ENCODE measurements at regions not wholly inside any gene's neighbourhood (a gene's known extent, or its start where the extent isn't known, plus 50 kb on each side); places are given as distances from the start of the nearest gene placed in this dataset.

DNA sequence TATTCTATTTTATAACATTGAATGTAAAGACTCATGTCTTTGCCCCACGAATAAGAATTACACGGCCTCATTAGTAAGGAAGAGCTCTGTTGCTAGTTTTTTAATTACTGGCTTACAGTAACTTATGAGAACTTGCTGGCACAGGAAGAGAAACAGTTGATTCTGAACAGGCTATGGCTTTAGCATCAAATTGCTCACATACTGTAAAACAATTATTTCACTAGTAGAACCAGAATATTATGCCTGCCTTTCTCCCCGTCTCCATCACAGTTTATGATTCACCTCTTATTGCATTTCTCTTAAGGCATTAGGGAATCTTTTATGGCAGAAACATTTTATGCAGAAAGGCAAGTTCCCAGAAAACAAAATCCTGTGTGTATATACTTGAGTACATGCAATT lies 126.1 kb downstream of the SPRY1 start:
- Mint-ChIP-seq H3K27me3 (ENCODE audit: unreplicated experiment) (no peaks in the 10 kb centered on the region), H3K36me3 (ENCODE audit: unreplicated experiment) (no peaks in the 10 kb centered on the region), H3K4me3 (ENCODE audit: unreplicated experiment) (no peak overlapping the region), H3K27ac (ENCODE audit: unreplicated experiment) (no peak overlapping the region), H3K9me3 (ENCODE audit: unreplicated experiment) (no peaks in the 10 kb centered on the region), H3K4me1 (ENCODE audit: low read depth, unreplicated experiment) (no peaks in the 10 kb centered on the region)
- TF ChIP-seq, protein P1, sequence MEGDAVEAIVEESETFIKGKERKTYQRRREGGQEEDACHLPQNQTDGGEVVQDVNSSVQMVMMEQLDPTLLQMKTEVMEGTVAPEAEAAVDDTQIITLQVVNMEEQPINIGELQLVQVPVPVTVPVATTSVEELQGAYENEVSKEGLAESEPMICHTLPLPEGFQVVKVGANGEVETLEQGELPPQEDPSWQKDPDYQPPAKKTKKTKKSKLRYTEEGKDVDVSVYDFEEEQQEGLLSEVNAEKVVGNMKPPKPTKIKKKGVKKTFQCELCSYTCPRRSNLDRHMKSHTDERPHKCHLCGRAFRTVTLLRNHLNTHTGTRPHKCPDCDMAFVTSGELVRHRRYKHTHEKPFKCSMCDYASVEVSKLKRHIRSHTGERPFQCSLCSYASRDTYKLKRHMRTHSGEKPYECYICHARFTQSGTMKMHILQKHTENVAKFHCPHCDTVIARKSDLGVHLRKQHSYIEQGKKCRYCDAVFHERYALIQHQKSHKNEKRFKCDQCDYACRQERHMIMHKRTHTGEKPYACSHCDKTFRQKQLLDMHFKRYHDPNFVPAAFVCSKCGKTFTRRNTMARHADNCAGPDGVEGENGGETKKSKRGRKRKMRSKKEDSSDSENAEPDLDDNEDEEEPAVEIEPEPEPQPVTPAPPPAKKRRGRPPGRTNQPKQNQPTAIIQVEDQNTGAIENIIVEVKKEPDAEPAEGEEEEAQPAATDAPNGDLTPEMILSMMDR (IDR thresholded peaks at IDR 0.05; ENCODE audit: partially characterized antibody, unreplicated experiment) = no peak
- no peak for DNase-seq

DNA sequence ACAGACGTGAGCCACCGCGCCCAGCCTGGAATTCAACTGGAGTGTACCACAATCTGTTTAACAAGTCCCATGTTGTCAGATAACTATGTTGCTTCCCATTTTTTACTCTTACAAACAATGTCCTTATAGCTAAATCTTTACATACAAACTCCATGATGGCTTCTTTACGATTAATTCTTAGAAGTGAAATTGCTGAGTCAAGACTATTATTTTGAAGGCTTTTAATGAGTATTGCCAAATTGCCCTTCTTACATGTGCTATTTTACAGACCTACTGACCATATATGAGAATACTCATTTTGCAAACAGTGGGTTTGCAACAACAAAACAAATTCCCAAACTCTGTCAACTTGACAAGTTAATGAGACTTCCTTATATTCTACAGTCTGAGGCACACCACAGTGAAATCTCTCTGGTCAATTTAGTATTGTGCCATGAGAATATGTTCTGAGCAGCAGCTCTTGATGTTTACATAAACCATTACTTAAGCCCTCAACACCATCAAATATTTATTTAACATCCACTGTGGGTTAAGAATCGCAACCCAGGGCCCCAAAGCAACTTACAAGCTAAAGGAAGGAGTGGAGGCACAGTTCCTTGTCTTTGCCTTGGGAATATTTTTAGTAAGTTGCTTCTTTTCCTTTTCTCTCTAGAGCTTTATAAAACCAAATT lies 128.5 kb downstream of the SPRY1 start:
- no peak for DNase-seq
- Mint-ChIP-seq H3K27ac (ENCODE audit: unreplicated experiment) (no peak overlapping the region), H3K4me3 (ENCODE audit: unreplicated experiment) (no peak overlapping the region), H3K36me3 (ENCODE audit: unreplicated experiment) (no peaks in the 10 kb centered on the region), H3K27me3 (ENCODE audit: unreplicated experiment) (no peaks in the 10 kb centered on the region), H3K4me1 (ENCODE audit: low read depth, unreplicated experiment) (peaks cover 3% of the 10 kb centered on the region), H3K9me3 (ENCODE audit: unreplicated experiment) (no peaks in the 10 kb centered on the region)
- TF ChIP-seq, protein P1 (IDR thresholded peaks at IDR 0.05; ENCODE audit: partially characterized antibody, unreplicated experiment) = no peak

DNA sequence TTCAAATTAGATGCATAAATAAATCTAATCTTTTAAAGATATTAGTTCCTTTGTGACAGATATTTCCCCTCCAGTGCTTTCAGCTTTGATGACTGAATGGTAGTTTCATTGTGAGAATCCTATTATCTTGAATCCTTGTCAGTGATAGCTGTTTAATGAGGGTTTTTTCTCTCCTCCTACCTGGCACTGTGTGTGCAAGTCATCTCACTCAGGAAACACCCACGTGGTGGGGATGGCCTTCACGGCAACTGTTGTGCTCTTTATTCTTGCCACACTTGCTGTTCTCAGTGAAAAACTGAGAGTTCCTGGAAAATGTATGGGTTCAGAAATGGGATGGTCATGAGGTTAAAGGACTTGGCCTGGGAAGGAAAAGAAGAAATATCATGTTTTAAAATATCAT lies 129.9 kb downstream of the SPRY1 start:
- no peak overlapping the region for H3K4me3 Mint-ChIP-seq (ENCODE audit: unreplicated experiment)
- TF ChIP-seq, protein P1 (IDR thresholded peaks at IDR 0.05; ENCODE audit: partially characterized antibody, unreplicated experiment) = no peak
- peaks cover 3% of the 10 kb centered on the region for H3K4me1 Mint-ChIP-seq (ENCODE audit: low read depth, unreplicated experiment)
- H3K27ac Mint-ChIP-seq (ENCODE audit: unreplicated experiment) = no peak overlapping the region
- no peak for DNase-seq
- no peaks in the 10 kb centered on the region for H3K9me3 Mint-ChIP-seq (ENCODE audit: unreplicated experiment)
- H3K27me3 Mint-ChIP-seq (ENCODE audit: unreplicated experiment) = no peaks in the 10 kb centered on the region
- H3K36me3 Mint-ChIP-seq (ENCODE audit: unreplicated experiment) = no peaks in the 10 kb centered on the region

DNA sequence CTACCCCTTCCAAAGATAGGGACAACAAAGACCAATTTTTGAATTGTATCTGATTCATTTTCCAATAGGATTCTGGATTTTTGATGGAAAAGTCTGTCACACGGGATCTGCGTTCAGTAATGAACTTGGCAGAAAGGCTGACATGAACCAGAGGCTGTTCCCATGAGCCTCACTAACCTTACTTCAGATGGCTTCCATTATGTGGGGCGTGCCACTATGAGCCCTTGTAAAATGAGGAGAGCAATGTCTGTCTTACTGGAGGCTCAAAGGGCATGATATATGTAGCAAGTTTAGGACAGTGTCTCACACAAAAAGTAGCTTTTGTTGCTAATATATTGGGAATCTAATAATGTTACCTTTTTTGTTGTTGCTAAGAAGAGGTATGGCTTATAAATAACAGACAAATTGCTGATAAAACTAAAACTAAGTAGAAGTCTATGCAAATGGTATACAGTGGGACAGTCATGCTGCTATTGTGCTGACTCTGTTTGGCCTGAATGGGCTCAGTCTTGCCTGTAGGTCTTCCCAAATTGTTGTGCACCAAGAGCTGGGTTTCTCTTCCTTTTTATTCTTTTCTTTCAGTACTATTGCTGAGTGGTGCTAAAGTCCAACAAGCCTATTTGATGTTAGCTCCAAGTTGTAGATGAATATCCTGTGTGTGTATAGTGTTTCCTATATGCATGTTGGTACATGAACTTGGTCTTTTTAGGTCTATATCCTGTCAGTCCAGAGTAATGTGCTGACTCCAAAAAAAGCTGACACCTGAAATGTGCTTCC lies 132.1 kb downstream of the SPRY1 start:
- Mint-ChIP-seq H3K36me3 (ENCODE audit: unreplicated experiment) (peaks cover 5% of the 10 kb centered on the region), H3K27ac (ENCODE audit: unreplicated experiment) (no peak overlapping the region), H3K4me3 (ENCODE audit: unreplicated experiment) (no peak overlapping the region), H3K4me1 (ENCODE audit: low read depth, unreplicated experiment) (peaks cover 3% of the 10 kb centered on the region), H3K27me3 (ENCODE audit: unreplicated experiment) (no peaks in the 10 kb centered on the region), H3K9me3 (ENCODE audit: unreplicated experiment) (no peaks in the 10 kb centered on the region)
- TF ChIP-seq, protein P1 (IDR thresholded peaks at IDR 0.05; ENCODE audit: partially characterized antibody, unreplicated experiment) = no peak
- no peak for DNase-seq

DNA sequence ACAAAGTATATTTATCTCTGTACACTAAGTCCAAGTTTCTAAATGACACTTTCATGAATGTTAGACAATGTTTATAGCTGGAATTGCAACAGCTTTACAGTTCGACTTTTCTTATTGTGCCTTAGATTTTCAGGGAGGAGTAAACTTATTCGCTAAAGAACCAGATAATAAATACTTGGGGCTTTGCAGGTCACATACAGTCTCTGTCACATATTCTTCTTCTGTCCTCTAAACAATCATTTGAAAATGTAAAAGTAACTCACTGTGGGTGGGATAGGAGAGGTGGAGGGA lies 132.6 kb downstream of the SPRY1 start:
- TF ChIP-seq, protein P1 (IDR thresholded peaks at IDR 0.05; ENCODE audit: partially characterized antibody, unreplicated experiment) = no peak
- H3K27me3 Mint-ChIP-seq (ENCODE audit: unreplicated experiment) = no peaks in the 10 kb centered on the region

More for the DNA sequence above, 132.6 kb downstream of the SPRY1 start:
- Mint-ChIP-seq H3K9me3 (ENCODE audit: unreplicated experiment) (no peaks in the 10 kb centered on the region), H3K27ac (ENCODE audit: unreplicated experiment) (no peak overlapping the region), H3K4me3 (ENCODE audit: unreplicated experiment) (no peak overlapping the region), H3K4me1 (ENCODE audit: low read depth, unreplicated experiment) (peaks cover 3% of the 10 kb centered on the region), H3K36me3 (ENCODE audit: unreplicated experiment) (peaks cover 5% of the 10 kb centered on the region)
- DNase-seq = no peak

Measured in glutamatergic neuron (in vitro differentiated cells).